Stomach (tissue), 8 donors: ENCODE measurements at regions not wholly inside any gene's neighbourhood (a gene's known extent, or its start where the extent isn't known, plus 50 kb on each side); places are given as distances from the start of the nearest gene placed in this dataset.

Experiments
- DNase-seq, 2 donors: peaks; one replicate each; pipeline versions ENCODE4 v3.0.0 to v3.0.0-alpha.2; 2013 to 2019
- H3K27ac ChIP-seq, 5 donors: fragments of 200-600 bp in 4 of 5; sonication (generic) in 4 of 5; one replicate each; pipeline ENCODE4 v1.5.1; 2013 to 2019; ENCODE audit warnings: mild to moderate bottlenecking in 1 of 5, moderate library complexity in 1 of 5
- H3K27me3 ChIP-seq, 3 donors: fragments of 200-600 bp; sonication (generic); one replicate each; pipeline ENCODE4 v1.5.1; 2017 to 2019; ENCODE audit warnings: mixed run types in 1 of 3
- H3K36me3 ChIP-seq, 4 donors: fragments of 200-600 bp; sonication (generic); 1 replicate in 3 of 4; 2 replicates in 1 of 4; pipeline ENCODE4 v1.5.1; 2016 to 2019
- H3K4me1 ChIP-seq, 4 donors: fragments of 200-600 bp; sonication (generic); one replicate each; pipeline ENCODE4 v1.5.1; 2016 to 2019
- H3K4me3 ChIP-seq, 4 donors: fragments of 200-600 bp; sonication (generic) in 3 of 4; one replicate each; pipeline ENCODE4 v1.5.1; 2016 to 2019; ENCODE audit warnings: mild to moderate bottlenecking in 1 of 4
- H3K9me3 ChIP-seq, 4 donors: fragments of 200-600 bp; sonication (generic); one replicate each; pipeline ENCODE4 v1.5.1; 2016 to 2019
- CTCF ChIP-seq, 7 experiments: fragments of 450-650 bp in 4 of 7; fragments of 200-600 bp in 3 of 7; sonication (generic) in 3 of 7; IDR thresholded peaks; one replicate each; pipeline ENCODE4 v1.5.1; 2016 to 2019; ENCODE audit warnings: antibody characterized with exemption in 7 of 7, control low read depth in 2 of 7, mild to moderate bottlenecking in 1 of 7
- EP300 ChIP-seq: sonication (generic); formaldehyde crosslinking; IDR thresholded peaks from one replicate; pipeline ENCODE4 v1.6.1; 2017; ENCODE audit warnings: antibody characterized with exemption
- POLR2A ChIP-seq, 4 donors: fragments of 450-650 bp; IDR thresholded peaks; one replicate each; pipeline ENCODE4 v1.6.1; 2016; ENCODE audit warnings: antibody characterized with exemption in 4 of 4, control low read depth in 2 of 4, mild to moderate bottlenecking in 1 of 4, moderate library complexity in 1 of 4
- POLR2AphosphoS5 ChIP-seq, 3 donors: sonication (generic); formaldehyde crosslinking; IDR thresholded peaks; one replicate each; pipeline ENCODE4 v1.6.1; 2016; ENCODE audit warnings: antibody characterized with exemption in 3 of 3
- WGBS, 5 donors: extraction: QIAGEN DNeasy Blood & Tissue Kit in 3 of 5; methylation state at CpG; one replicate each; pipeline versions ENCODE4 v1.1.5 to v1.1.7; 2013 to 2018; 5-methylcytosine and 5-hydroxymethylcytosine counted together
- intact Hi-C: fragments of 100-400 bp; cut with DNase I; formaldehyde crosslinking; loops from one replicate; pipeline ENCODE4 v1.15.1; 2023; ENCODE audit warnings: low total_unique reads
- donor health status: healthy with polysubstance abuse.
- donor health status: Bipolar disorder and iron deficiency.
- donor health status: healthy.

GRCh38 chr3:159816512-159816911 is 172.1 kb upstream of the IL12A start:
- 57 to 75% (median 72%) methylated on average over 3 of the region's 3 CpGs for WGBS, 5 donors
- no peak overlapping the region for H3K27ac ChIP-seq
- intact Hi-C loops, result no loop called here
- peak in 1 of 2 donors; percentile 54 for DNase-seq
- peaks cover 0 to 38% (median 19%) of the 10 kb centered on the region in 4 donors for H3K4me1 ChIP-seq
- no peak for TF ChIP-seq POLR2A (IDR thresholded peaks at IDR 0.05)
- no peak for TF ChIP-seq POLR2AphosphoS5 (IDR thresholded peaks at IDR 0.05)
- TF ChIP-seq CTCF (IDR thresholded peaks at IDR 0.05), result no peak
- TF ChIP-seq EP300, result no peak
- H3K36me3 ChIP-seq, result no peaks in the 10 kb centered on the region
- H3K27me3 ChIP-seq, result no peaks in the 10 kb centered on the region
- no peaks in the 10 kb centered on the region for H3K9me3 ChIP-seq
- H3K4me3 ChIP-seq, result no peak overlapping the region

GRCh38 chr3:159817126-159817525 is 171.5 kb upstream of the IL12A start:
- DNase-seq, result no peak
- WGBS, 5 donors, result 59 to 70% (median 67%) methylated on average over 6 of the region's 6 CpGs
- Histone ChIP-seq H3K36me3 (no peaks in the 10 kb centered on the region), H3K27ac (no peak overlapping the region), H3K4me3 (no peak overlapping the region), H3K27me3 (no peaks in the 10 kb centered on the region), H3K9me3 (no peaks in the 10 kb centered on the region), H3K4me1 (peaks cover 0 to 38% (median 19%) of the 10 kb centered on the region in 4 donors)
- TF ChIP-seq CTCF (IDR thresholded peaks at IDR 0.05) (no peak), POLR2A (IDR thresholded peaks at IDR 0.05) (no peak), POLR2AphosphoS5 (IDR thresholded peaks at IDR 0.05) (no peak)
- intact Hi-C loops, result no loop called here

GRCh38 chr3:159817571-159817970 is 171.1 kb upstream of the IL12A start:
- WGBS, 5 donors, result 41 to 69% (median 51%) methylated on average over 3 of the region's 3 CpGs
- Histone ChIP-seq H3K9me3 (no peaks in the 10 kb centered on the region), H3K27ac (no peak overlapping the region), H3K4me3 (no peak overlapping the region), H3K4me1 (peaks cover 0 to 38% (median 19%) of the 10 kb centered on the region in 4 donors), H3K27me3 (no peaks in the 10 kb centered on the region), H3K36me3 (no peaks in the 10 kb centered on the region)
- TF ChIP-seq CTCF (IDR thresholded peaks at IDR 0.05) (no peak), EP300 (no peak), POLR2AphosphoS5 (IDR thresholded peaks at IDR 0.05) (no peak), POLR2A (IDR thresholded peaks at IDR 0.05) (no peak)
- intact Hi-C loops, result no loop called here
- no peak for DNase-seq

- H3K4me1 ChIP-seq, result peaks cover 0 to 38% (median 19%) of the 10 kb centered on the region in 4 donors
- H3K36me3 ChIP-seq, result no peaks in the 10 kb centered on the region
- DNase-seq, result no peak
- no peaks in the 10 kb centered on the region for H3K27me3 ChIP-seq
- no peak overlapping the region for H3K27ac ChIP-seq
- WGBS, 5 donors, result 49 to 67% (median 62%) methylated on average over 3 of the region's 3 CpGs
- no peak overlapping the region for H3K4me3 ChIP-seq
- no peaks in the 10 kb centered on the region for H3K9me3 ChIP-seq
- no peak for TF ChIP-seq CTCF (IDR thresholded peaks at IDR 0.05)
- no peak for TF ChIP-seq EP300
- no peak for TF ChIP-seq POLR2A (IDR thresholded peaks at IDR 0.05)
- TF ChIP-seq POLR2AphosphoS5 (IDR thresholded peaks at IDR 0.05), result no peak
- intact Hi-C loops, result no loop called here
Observed at GRCh38 chr3:159818399-159818798, 170.2 kb upstream of the IL12A start.
